DMS53 (cell line): ENCODE measurements at regions not wholly inside any gene's neighbourhood (a gene's known extent, or its start where the extent isn't known, plus 50 kb on each side); places are given as distances from the start of the nearest gene placed in this dataset.
A peak's percentile ranks its signal among the peaks of the same experiment; 100 is the strongest.

Experiments
- DNase-seq: peaks from one replicate; lab custom pipeline; 2025; lab: John Stamatoyannopoulos, UW

GRCh38 chr16:73151225-73151624 is 103.3 kb upstream of the ZFHX3 start:
- no peak for DNase-seq

- DNase-seq: no peak
Measured at GRCh38 chr16:73150786-73151185, 102.9 kb upstream of the ZFHX3 start.

GRCh38 chr16:73149334-73149733 is 101.4 kb upstream of the ZFHX3 start:
- DNase-seq: peak; percentile 35

GRCh38 chr16:73147958-73148357 is 100.0 kb upstream of the ZFHX3 start:
- no peak for DNase-seq

- DNase-seq: no peak
Measured at GRCh38 chr16:73145166-73145880, 97.4 kb upstream of the ZFHX3 start.

GRCh38 chr16:73143576-73144422 is 95.9 kb upstream of the ZFHX3 start:
- no peak for DNase-seq

GRCh38 chr16:73143002-73143401 is 95.1 kb upstream of the ZFHX3 start:
- no peak for DNase-seq

- no peak for DNase-seq
Measured at GRCh38 chr16:73142053-73142854, 94.3 kb upstream of the ZFHX3 start.

GRCh38 chr16:73140929-73141328 is 93.0 kb upstream of the ZFHX3 start:
- DNase-seq: no peak

GRCh38 chr16:73131156-73131862 is 83.4 kb upstream of the ZFHX3 start:
- DNase-seq: peak; percentile 31

GRCh38 chr16:73129455-73129854 is 81.5 kb upstream of the ZFHX3 start:
- no peak for DNase-seq

- DNase-seq: no peak
Measured at GRCh38 chr16:73126525-73126853, 78.6 kb upstream of the ZFHX3 start.

- DNase-seq: no peak
Measured at GRCh38 chr16:73125850-73126524, 78.1 kb upstream of the ZFHX3 start.

- DNase-seq: no peak
Measured at GRCh38 chr16:73124665-73125375, 76.9 kb upstream of the ZFHX3 start.

GRCh38 chr16:73124097-73124652 is 76.2 kb upstream of the ZFHX3 start:
- no peak for DNase-seq

GRCh38 chr16:73122604-73123391 is 74.9 kb upstream of the ZFHX3 start:
- no peak for DNase-seq

GRCh38 chr16:73116576-73116975 is 68.6 kb upstream of the ZFHX3 start:
- DNase-seq: no peak

- no peak for DNase-seq
Measured at GRCh38 chr16:73113336-73113735, 65.4 kb upstream of the ZFHX3 start.

GRCh38 chr16:73108195-73108963 is 60.5 kb upstream of the ZFHX3 start:
- no peak for DNase-seq
